SU-DHL-6 (cell line): ENCODE measurements at regions not wholly inside any gene's neighbourhood (a gene's known extent, or its start where the extent isn't known, plus 50 kb on each side); places are given as distances from the start of the nearest gene placed in this dataset.

Experiments used
- H2AFZ ChIP-seq: fragments of 200-600 bp; sonication (generic); 2 replicates; pipeline ENCODE4 v1.6.1; 2014; ENCODE audit warnings: low read depth, mild to moderate bottlenecking, moderate library complexity, mixed read lengths, antibody characterized with exemption, low read length; ENCODE audit not compliant: severe bottlenecking
- H3F3A ChIP-seq: fragments of 200-600 bp; shearing (Covaris generic); 2 replicates; pipeline ENCODE4 v1.6.0; 2016; ENCODE audit warnings: antibody characterized with exemption, mild to moderate bottlenecking; ENCODE audit not compliant: insufficient read depth
- H3K27ac ChIP-seq: fragments of 200-600 bp; sonication (generic); 2 replicates; pipeline ENCODE4 v1.5.1; 2016; ENCODE audit warnings: low read depth, mild to moderate bottlenecking, low read length, moderate library complexity, mixed read lengths
- H3K27me3 ChIP-seq: fragments of 200-600 bp; sonication (generic), shearing (Covaris generic); 2 replicates; pipeline ENCODE4 v1.6.0; 2014; ENCODE audit warnings: mild to moderate bottlenecking, low read length
- H3K36me3 ChIP-seq: fragments of 200-600 bp; sonication (generic); 2 replicates; pipeline ENCODE4 v1.6.1; 2014; ENCODE audit warnings: mild to moderate bottlenecking, low read length, mixed read lengths
- H3K4me2 ChIP-seq: fragments of 300-600, 200-600 bp; shearing (Covaris generic), sonication (generic); 2 replicates; pipeline ENCODE4 v1.6.0; 2014; ENCODE audit warnings: low read length, low read depth, mild to moderate bottlenecking; ENCODE audit not compliant: poor library complexity, severe bottlenecking
- H3K4me3 ChIP-seq: fragments of 200-600 bp; sonication (generic); 2 replicates; pipeline ENCODE4 v1.5.1; 2014; ENCODE audit warnings: antibody characterized with exemption, low read length, mild to moderate bottlenecking, mixed read lengths; ENCODE audit not compliant: insufficient read depth, poor library complexity, severe bottlenecking
- H3K79me2 ChIP-seq: fragments of 200-600 bp; sonication (generic); 2 replicates; pipeline ENCODE4 v1.6.1; 2014; ENCODE audit warnings: mild to moderate bottlenecking, low read length, moderate library complexity; ENCODE audit not compliant: insufficient read depth
- H3K9ac ChIP-seq: fragments of 200-600 bp; sonication (generic); 2 replicates; pipeline ENCODE4 v1.7.0; 2014; ENCODE audit warnings: mild to moderate bottlenecking, low read length
- H3K9me2 ChIP-seq: fragments of 200-600 bp; sonication (generic); replicated peaks from 2 replicates; pipeline ENCODE4 v1.6.1; 2014; ENCODE audit warnings: low read length; ENCODE audit not compliant: insufficient read depth
- H3K9me3 ChIP-seq: fragments of 200-600 bp; sonication (generic); 2 replicates; pipeline ENCODE4 v1.6.1; 2014; ENCODE audit warnings: low read length, mixed read lengths; ENCODE audit not compliant: insufficient read depth
- H4K20me1 ChIP-seq: fragments of 200-600 bp; sonication (generic); 2 replicates; pipeline ENCODE4 v1.6.1; 2014; ENCODE audit warnings: low read depth, mild to moderate bottlenecking, antibody characterized with exemption, low read length, moderate library complexity, mixed read lengths
- CTCF ChIP-seq: fragments of 200-600 bp; sonication (generic); IDR thresholded peaks from one replicate; pipeline ENCODE4 v1.5.1; 2017; ENCODE audit warnings: antibody characterized with exemption, mild to moderate bottlenecking, low read length, moderate library complexity; ENCODE audit not compliant: insufficient read depth, poor library complexity, severe bottlenecking
- EZH2phosphoT487 ChIP-seq: fragments of 200-600 bp; sonication (generic), shearing (Covaris generic); conservative IDR thresholded peaks from 2 replicates; pipeline ENCODE4 v1.6.1; 2018; ENCODE audit warnings: mild to moderate bottlenecking, antibody characterized with exemption, low read length, moderate library complexity, mixed read lengths

- no peaks in the 10 kb centered on the region for H3K36me3 ChIP-seq
- no peak for TF ChIP-seq EZH2phosphoT487
- TF ChIP-seq CTCF: no peak
- no peak overlapping the region for H3K4me3 ChIP-seq
- no peak overlapping the region for H3K9ac ChIP-seq
- no peaks in the 10 kb centered on the region for H4K20me1 ChIP-seq
- H3K9me2 ChIP-seq: no peaks in the 10 kb centered on the region
- H3K79me2 ChIP-seq: no peaks in the 10 kb centered on the region
- no peak overlapping the region for H3K27ac ChIP-seq
- no peak overlapping the region for H2AFZ ChIP-seq
- H3K9me3 ChIP-seq: no peaks in the 10 kb centered on the region
- H3F3A ChIP-seq: no peaks in the 10 kb centered on the region
- no peak overlapping the region for H3K4me2 ChIP-seq
- H3K27me3 ChIP-seq: 0 out of 2 replicates have a peak, but pooled peaks cover 4% of the 10 kb centered on the region
Observed at GRCh38 chr3:31371484-31372177, 161.1 kb upstream of the STT3B start.

GRCh38 chr3:31373681-31374080 is 159.0 kb upstream of the STT3B start:
- H3K9me3 ChIP-seq: no peaks in the 10 kb centered on the region
- no peaks in the 10 kb centered on the region for H3F3A ChIP-seq
- no peaks in the 10 kb centered on the region for H3K36me3 ChIP-seq
- H2AFZ ChIP-seq: no peak overlapping the region
- 0 out of 2 replicates have a peak, but pooled peaks cover 4% of the 10 kb centered on the region for H3K27me3 ChIP-seq
- H3K9me2 ChIP-seq: no peaks in the 10 kb centered on the region
- no peak overlapping the region for H3K4me3 ChIP-seq
- no peaks in the 10 kb centered on the region for H3K79me2 ChIP-seq
- H3K27ac ChIP-seq: no peak overlapping the region
- H4K20me1 ChIP-seq: no peaks in the 10 kb centered on the region
- no peak overlapping the region for H3K9ac ChIP-seq
- TF ChIP-seq CTCF: no peak
- TF ChIP-seq EZH2phosphoT487: no peak
- H3K4me2 ChIP-seq: no peak overlapping the region

DNA sequence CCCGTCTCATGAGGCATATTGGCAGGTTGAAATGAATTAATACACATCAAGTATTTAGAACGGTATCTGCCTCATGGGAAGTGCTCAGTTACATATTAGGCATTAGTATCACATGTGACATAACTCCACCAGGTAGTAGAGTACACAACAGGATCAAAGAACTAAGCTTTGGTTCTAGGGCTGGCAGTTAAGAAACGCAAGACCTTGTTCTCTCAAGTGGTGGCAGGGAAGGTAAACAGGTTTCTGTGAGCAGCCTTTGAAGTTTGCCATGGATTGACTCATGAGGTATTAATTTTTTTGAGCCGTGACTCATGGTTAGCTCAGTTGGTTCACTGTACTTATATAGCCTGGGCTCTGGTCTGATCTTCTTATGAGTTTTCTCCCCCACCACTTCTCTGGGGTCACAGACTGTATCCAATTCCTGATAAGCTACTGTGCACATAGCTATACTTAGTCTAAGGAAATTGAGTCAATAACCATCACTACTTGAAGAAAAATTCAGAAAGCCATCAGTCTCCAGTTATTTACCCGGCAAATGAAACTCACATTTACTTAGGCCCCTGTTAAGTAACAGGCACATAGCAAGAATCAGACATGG is 155.6 kb upstream of the STT3B start:
- H2AFZ ChIP-seq: no peak overlapping the region

GRCh38 chr3:31378231-31378630 is 154.5 kb upstream of the STT3B start:
- H3K4me3 ChIP-seq: no peak overlapping the region
- no peak overlapping the region for H2AFZ ChIP-seq
- no peaks in the 10 kb centered on the region for H3K9me3 ChIP-seq
- no peak overlapping the region for H3K27ac ChIP-seq
- no peaks in the 10 kb centered on the region for H3K79me2 ChIP-seq
- no peak overlapping the region for H3K9ac ChIP-seq
- H4K20me1 ChIP-seq: no peaks in the 10 kb centered on the region
- no peaks in the 10 kb centered on the region for H3K9me2 ChIP-seq
- H3K36me3 ChIP-seq: no peaks in the 10 kb centered on the region
- TF ChIP-seq EZH2phosphoT487 (no peak), CTCF (no peak)
- H3F3A ChIP-seq: no peaks in the 10 kb centered on the region
- H3K4me2 ChIP-seq: no peak overlapping the region
- 0 out of 2 replicates have a peak, but pooled peaks cover 4% of the 10 kb centered on the region for H3K27me3 ChIP-seq

More for the DNA sequence above, 155.6 kb upstream of the STT3B start:
- Histone ChIP-seq H3K4me3 (no peak overlapping the region), H4K20me1 (no peaks in the 10 kb centered on the region), H3K27ac (no peak overlapping the region), H3K9me2 (no peaks in the 10 kb centered on the region), H3K9me3 (no peaks in the 10 kb centered on the region), H3F3A (no peaks in the 10 kb centered on the region), H3K9ac (no peak overlapping the region), H3K36me3 (no peaks in the 10 kb centered on the region), H3K79me2 (no peaks in the 10 kb centered on the region), H3K27me3 (0 out of 2 replicates have a peak, but pooled peaks cover 4% of the 10 kb centered on the region), H3K4me2 (no peak overlapping the region)
- TF ChIP-seq EZH2phosphoT487: no peak
